ENCODE measurements at regions not wholly inside any gene's neighbourhood (a gene's known extent, or its start where the extent isn't known, plus 50 kb on each side); places are given as distances from the start of the nearest gene placed in this dataset.
A peak's percentile ranks its signal among the peaks of the same experiment; 100 is the strongest.

- DNase-seq (ENCODE audit: low read depth) (no peak), FAIRE-seq (no peak)
- no peak for TF ChIP-seq CTCF (IDR thresholded peaks at IDR 0.05; ENCODE audit: insufficient read depth, low read length, severe bottlenecking)
- Histone ChIP-seq H3K36me3 (ENCODE audit: control insufficient read depth, insufficient read depth, low read length) (no peaks in the 10 kb centered on the region), H3K4me3 (ENCODE audit: low read depth, low read length) (no peak overlapping the region), H3K27me3 (ENCODE audit: control insufficient read depth, insufficient read depth, low read length) (no peaks in the 10 kb centered on the region)
Measured at GRCh38 chr1:170301596-170301995, 155.8 kb downstream of the NTMT2 start.

- no peak for FAIRE-seq
- no peaks in the 10 kb centered on the region for H3K36me3 ChIP-seq (ENCODE audit: control insufficient read depth, insufficient read depth, low read length)
- TF ChIP-seq CTCF (IDR thresholded peaks at IDR 0.05; ENCODE audit: insufficient read depth, low read length, severe bottlenecking): no peak
- DNase-seq (ENCODE audit: low read depth): no peak
- H3K4me3 ChIP-seq (ENCODE audit: low read depth, low read length): no peak overlapping the region
- H3K27me3 ChIP-seq (ENCODE audit: control insufficient read depth, insufficient read depth, low read length): no peaks in the 10 kb centered on the region
Measured at GRCh38 chr1:170303034-170303433, 157.3 kb downstream of the NTMT2 start.

GRCh38 chr1:170305777-170306512, 160.2 kb downstream of the NTMT2 start:
- Histone ChIP-seq H3K4me3 (ENCODE audit: low read depth, low read length) (no peak overlapping the region), H3K36me3 (ENCODE audit: control insufficient read depth, insufficient read depth, low read length) (no peaks in the 10 kb centered on the region), H3K27me3 (ENCODE audit: control insufficient read depth, insufficient read depth, low read length) (no peaks in the 10 kb centered on the region)
- no peak for TF ChIP-seq CTCF (IDR thresholded peaks at IDR 0.05; ENCODE audit: insufficient read depth, low read length, severe bottlenecking)
- DNase-seq (ENCODE audit: low read depth) (no peak), FAIRE-seq (peak; percentile 58)

- Histone ChIP-seq H3K36me3 (ENCODE audit: control insufficient read depth, insufficient read depth, low read length) (no peaks in the 10 kb centered on the region), H3K27me3 (ENCODE audit: control insufficient read depth, insufficient read depth, low read length) (no peaks in the 10 kb centered on the region), H3K4me3 (ENCODE audit: low read depth, low read length) (no peak overlapping the region)
- no peak for FAIRE-seq
- no peak for TF ChIP-seq CTCF (IDR thresholded peaks at IDR 0.05; ENCODE audit: insufficient read depth, low read length, severe bottlenecking)
- no peak for DNase-seq (ENCODE audit: low read depth)
Measured at GRCh38 chr1:170306513-170306910, 160.8 kb downstream of the NTMT2 start.

- DNase-seq (ENCODE audit: low read depth) (no peak), FAIRE-seq (no peak)
- no peaks in the 10 kb centered on the region for H3K27me3 ChIP-seq (ENCODE audit: control insufficient read depth, insufficient read depth, low read length)
- H3K36me3 ChIP-seq (ENCODE audit: control insufficient read depth, insufficient read depth, low read length): no peaks in the 10 kb centered on the region
- no peak overlapping the region for H3K4me3 ChIP-seq (ENCODE audit: low read depth, low read length)
- TF ChIP-seq CTCF (IDR thresholded peaks at IDR 0.05; ENCODE audit: insufficient read depth, low read length, severe bottlenecking): no peak
Measured at GRCh38 chr1:170306948-170307347, 161.2 kb downstream of the NTMT2 start.

- DNase-seq (ENCODE audit: low read depth) (peak; percentile 45), FAIRE-seq (no peak)
- H3K4me3 ChIP-seq (ENCODE audit: low read depth, low read length): no peak overlapping the region
- no peaks in the 10 kb centered on the region for H3K36me3 ChIP-seq (ENCODE audit: control insufficient read depth, insufficient read depth, low read length)
- H3K27me3 ChIP-seq (ENCODE audit: control insufficient read depth, insufficient read depth, low read length): no peaks in the 10 kb centered on the region
- TF ChIP-seq CTCF (IDR thresholded peaks at IDR 0.05; ENCODE audit: insufficient read depth, low read length, severe bottlenecking): no peak
Measured at GRCh38 chr1:170307426-170307825, 161.7 kb downstream of the NTMT2 start.

Measured in bronchial epithelial cell (primary cell).